Muscle of back (tissue), 3 donors: ENCODE measurements at regions not wholly inside any gene's neighbourhood (a gene's known extent, or its start where the extent isn't known, plus 50 kb on each side); places are given as distances from the start of the nearest gene placed in this dataset.

Experiments
- DNase-seq, 3 donors: peaks; one replicate each; pipeline versions ENCODE4 v3.0.0 to v3.0.0-alpha.2; 2013

DNA sequence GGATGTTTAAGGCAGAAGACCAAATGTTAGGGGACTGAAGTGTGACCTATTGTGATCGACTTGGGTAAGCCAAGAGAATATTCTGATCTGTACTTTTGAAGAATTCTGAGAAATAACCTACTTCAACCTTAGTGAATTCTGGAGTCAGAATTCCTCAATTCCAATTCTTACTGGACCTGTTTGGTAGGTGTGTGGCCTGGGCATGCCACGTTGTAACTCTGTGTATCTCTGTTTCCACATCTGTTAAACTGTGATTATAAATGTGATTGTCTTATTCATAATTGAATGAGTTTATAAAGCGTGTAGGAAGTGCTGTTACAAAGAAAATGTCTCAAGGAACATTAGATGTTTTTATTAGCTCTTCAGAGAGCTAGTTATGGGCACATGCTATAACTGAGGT is 64.5 kb downstream of the TUSC1 start:
- DNase-seq = no peak

DNA sequence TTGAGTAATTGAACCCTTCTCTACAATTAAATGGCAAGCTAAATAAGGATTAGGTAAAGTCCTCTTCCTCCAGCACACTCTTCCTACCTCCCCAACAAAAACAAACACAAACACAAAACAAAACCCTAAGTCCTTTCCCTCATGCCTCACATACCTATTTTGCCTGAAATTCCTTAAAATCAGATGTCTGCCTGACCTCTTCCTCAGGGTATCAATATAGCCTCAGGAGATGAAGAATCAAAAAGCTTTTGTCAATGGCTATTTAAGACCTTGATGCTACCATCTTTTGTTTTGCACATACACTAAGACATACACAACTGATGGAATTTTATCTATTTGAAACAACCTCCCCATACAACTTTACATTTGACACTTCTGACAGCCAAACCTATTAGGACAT is 75.1 kb downstream of the TUSC1 start:
- no peak for DNase-seq

DNA sequence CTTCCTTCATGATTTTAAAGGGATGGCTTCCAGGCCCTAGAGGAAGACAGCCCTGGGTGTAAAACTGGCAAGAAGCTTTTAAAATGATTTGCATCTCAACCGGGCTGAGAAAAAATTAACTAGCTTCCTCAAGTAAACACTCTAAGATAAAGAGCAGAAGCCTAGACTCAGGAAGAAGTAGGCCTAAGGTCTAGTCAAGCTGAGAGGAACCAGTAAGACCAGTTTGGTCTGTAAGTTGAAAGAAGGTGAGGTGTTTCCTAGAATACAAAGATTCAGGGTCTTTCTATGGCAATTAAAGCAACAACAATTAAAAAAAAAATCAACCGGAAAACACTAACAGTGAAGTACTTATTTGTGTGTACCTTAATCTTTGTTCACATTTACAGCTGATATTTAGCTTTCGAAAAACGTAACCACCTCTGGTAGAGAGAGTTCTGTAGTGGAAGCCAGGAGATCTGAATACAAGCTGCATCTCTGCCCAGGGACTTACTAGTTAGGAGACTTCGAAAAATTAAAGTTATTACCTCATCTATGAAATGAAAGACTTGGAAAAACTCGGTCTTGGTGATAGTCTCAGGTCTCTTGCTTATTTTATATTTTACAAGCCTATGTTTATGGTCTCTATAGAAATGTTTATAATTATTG is 75.7 kb downstream of the TUSC1 start:
- no peak for DNase-seq

DNA sequence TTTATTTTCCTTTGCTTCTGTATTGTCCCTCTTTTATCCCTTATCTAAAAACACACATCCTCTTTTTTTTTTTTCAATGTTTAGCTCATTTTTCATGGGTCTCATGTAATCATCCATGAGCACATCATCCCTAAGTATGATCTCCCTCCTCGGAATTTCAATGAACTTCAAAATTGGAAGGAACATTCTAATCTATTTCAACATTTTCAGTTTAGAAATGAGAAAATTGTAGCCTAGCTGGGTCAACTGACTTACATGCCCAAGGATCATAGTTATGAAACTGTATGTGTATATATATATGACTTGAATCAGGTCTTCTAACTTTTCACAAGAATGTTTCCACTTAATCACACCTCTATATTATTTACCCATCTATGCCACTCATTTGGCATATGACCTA is 77.7 kb downstream of the TUSC1 start:
- DNase-seq = no peak

DNA sequence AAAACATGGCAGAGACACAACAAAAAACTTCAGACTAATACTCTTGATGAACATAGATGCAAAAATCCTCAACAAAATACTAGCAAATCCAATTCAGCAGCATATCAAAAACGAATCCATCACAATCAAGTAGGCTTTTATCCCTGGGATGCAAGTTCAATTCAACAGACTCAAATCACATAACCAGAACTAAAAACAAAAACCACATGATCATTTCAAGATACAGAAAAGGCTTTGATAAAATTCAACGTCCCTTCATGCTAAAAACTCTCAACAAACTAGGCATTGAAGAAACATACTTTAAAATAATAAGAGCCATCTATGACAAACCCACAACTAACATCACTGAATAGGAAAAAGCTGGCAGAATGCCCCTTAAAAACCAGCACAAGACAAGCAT is 93.6 kb downstream of the TUSC1 start:
- no peak for DNase-seq

DNA sequence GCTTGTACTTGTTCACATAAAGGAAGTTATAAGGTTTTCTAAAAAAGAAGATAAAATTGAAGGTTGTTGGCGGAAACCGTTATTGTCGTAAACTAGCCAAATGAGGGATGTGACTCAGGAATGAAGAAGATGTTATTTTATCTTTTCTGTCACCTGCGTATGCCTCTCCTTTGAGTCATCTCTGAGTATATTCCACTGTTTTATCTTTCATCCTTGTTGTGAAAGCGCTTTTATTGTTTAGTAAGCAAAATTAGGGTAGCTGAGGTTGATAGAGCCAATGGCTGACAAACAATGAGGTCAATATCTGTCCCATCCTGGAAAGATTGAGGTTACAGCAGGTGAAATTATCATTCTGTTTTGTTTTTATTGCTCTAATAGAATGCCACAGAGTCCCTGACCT is 105.0 kb downstream of the TUSC1 start:
- DNase-seq = no peak

DNA sequence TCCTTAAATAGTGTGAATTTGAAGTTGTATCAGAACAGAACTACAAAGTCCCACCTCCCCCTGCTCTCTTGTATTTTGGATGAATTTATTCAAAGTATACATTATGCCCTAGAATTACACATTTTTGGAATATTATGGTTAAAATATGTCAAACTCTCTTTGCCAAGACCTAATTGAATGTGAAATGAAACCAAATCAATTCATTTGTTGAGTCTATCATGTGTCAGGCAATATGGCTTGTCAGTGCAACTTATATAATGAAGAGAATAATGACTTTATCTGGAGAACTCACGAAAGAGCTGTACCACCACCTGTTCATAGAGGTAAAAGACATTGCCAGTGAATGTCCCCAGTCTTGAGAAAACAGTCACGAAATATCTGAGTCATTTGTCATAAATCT is 106.8 kb downstream of the TUSC1 start:
- no peak for DNase-seq

DNA sequence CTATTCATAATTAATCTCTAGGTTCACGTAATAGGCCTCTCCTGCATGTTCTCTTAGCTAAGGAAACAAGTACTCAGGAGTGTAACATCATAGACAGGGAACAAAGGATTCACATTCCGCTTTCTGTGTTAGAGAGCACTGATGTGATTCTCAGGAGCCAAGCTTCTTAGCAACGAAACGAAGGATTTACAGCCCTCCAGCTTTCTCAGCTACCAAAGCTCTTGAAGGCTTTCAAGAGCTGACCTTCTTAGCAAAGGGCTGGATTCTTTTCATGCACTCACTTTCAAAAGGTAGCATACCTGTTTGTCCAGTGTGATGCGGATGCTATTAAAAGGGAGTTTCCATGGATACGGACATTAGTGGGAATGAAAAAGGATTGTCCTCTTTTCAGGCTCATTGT is 107.4 kb downstream of the TUSC1 start:
- no peak for DNase-seq

DNA sequence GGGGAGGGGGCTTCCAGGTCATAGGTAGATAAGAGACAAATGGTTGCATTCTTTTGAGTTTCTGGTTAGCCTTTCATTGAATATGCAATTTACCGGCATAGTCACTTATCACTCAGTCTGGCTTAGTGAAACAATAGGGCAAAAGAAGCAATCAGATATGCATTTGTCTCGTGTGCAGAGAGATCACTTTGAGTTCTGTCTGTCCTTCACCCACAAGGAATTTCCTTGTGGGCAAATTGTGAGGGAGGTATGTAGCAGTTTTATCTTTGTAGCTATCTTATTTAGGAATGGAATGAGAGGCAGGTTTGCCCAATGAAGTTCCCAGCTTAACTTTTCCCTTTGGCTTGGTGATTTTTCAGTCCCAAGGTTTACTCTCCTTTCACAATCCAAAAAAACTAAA is 116.1 kb downstream of the TUSC1 start:
- no peak for DNase-seq

DNA sequence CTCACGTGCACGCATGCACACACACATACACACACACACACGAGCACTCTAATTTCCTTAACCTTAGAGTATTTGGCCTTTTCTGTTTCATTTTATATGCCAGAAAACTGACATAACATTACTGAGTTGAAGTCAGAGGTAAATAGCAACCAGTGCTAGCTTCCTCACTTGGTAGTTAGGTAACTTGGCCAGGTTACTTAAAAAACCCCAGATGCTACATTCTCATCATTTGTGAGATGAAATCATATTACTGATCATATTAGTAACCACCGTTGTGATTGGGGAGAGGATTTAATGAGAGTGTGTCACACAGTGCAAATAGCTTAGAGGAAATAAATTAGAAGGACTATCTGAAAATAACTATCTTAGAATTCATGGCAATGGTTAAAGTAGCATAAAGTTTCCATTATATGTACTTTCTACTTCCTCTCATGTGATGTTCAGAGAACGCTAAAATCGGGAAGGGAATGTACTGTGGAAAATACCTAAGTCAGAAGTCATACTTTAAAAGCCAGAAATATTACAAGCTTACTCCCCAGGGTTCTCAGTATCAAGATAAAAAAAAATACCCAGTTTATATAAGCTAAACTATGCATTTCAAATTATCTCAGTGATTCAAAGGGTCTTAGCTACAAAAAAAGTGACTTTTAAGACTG is 120.5 kb downstream of the TUSC1 start:
- no peak for DNase-seq

DNA sequence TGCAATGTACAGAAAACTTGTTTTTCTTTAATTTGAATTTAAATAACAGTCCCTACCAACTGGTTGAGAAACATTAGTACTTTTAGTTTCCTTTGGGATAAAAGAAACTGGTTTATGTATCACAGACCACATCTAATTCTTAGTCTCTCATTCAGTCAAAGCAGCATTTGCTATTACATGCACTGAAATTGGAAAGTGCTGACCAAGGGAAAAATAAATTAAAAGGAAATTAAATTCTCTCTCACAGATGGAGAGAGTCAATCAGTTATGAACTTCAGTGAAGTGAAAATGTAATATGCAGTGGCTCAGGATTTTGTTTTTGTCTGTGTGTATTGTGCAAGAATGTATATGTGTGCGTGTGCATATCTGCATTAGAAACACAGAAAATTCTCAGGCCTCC is 121.7 kb downstream of the TUSC1 start:
- no peak for DNase-seq

DNA sequence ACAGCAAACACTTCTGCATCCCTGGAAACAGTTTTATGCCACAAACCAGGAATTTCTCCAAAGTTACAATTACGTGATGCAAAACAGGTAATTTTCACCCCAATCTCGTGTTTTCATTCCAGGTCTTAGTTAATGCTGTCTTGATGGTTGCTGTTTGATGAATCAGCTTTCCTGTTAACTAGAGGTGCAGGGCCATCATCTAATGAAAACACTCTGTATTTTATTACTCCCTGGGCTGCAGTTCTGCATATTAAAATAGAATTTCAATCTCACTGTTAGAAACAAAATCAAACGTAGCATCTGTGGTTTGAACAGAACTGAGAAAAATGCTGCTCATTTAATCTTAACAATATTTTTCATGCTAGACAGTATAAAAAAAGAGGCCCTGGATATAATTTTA is 129.4 kb downstream of the TUSC1 start:
- no peak for DNase-seq

DNA sequence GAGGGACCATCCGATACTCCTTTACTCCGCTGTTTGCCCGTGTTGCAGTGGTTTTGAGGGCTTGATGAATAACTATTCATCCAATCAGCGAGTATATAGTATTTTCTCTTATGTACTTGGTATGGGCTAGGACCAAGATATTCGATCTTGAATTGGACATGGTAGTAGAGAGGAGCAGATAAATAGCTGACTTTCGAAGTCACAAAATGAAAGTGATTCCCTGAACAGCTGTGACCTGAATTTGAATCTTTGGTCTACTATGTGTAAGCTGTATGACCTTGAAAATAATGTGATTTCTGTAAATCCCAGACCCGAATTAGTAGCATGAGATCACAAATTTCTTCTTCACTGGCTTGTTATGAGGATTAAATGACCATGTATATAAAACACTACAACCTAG is 134.4 kb downstream of the TUSC1 start:
- no peak for DNase-seq

DNA sequence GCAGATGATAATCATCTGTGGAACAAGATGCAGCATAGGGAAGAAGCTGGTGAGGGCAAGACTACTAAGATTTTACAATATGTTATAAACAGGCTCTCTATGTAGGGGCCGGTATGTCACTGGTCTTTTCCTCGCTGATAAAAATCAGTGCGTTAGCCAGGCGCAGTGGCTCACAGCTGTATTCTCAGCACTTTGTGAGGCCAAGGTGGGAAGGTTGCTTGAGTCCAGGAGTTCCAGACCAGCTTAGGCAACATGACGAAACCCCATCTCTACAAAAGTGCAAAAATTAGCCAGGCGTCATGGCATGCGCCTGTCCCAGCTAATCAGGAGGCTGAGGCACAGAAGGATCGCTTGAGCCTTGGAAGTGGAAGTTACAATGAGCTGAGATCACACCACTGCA is 135.9 kb downstream of the TUSC1 start:
- no peak for DNase-seq

DNA sequence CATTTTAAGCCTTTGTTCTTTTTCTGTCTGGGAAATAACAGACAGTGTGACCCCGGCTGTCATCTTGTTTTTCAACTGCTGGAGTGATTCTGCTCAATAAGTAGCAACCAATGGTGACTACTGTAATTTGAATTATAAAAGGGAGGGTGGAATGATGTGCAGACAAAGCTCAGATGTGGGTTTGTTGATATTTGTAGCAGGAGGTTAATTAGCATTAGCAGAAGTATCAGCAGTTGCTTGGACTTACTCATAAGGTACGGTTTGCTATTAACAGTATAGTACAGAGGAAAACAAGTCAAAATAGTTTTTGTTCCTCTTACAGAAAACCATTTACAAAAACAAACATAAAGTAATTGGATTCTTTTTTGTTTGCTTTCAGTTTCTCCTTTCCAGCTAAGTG is 140.4 kb downstream of the TUSC1 start:
- DNase-seq = no peak

DNA sequence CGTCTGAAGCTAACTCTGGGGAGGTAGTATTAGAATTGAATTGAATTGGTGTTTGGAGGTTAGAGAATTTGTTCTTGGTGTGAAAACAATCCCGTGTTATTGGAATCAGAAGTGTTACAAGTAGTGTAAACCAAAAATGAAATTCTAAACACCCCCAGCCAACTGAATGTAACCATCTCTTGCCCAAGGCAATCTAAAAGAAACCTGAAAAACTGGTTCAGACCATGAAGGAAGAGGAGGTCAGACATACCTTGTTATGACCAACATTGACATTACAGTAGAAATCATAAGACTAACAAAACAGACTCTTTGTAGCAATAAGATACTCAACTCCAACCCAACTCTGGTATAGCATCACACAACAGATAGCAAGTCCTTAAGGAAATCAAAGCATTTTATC is 159.0 kb downstream of the TUSC1 start:
- DNase-seq = no peak

DNA sequence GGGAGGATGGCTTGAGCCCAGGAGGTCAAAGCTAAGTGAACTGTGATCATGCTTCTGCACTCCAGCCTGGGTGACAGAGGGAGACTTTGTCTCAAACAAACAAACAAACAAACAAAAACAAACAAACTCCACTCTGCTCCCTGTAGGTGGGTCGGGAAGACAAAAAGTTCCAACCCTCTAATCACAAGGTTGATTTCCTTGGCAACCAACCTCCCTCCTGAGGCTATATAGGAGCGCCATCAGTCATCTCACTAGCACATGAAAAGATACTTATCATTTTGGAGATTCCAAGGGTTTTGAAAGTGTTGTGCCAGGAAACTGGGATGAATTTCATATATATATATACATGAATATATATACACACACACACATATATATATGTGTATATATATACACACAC is 160.5 kb downstream of the TUSC1 start:
- DNase-seq = no peak

DNA sequence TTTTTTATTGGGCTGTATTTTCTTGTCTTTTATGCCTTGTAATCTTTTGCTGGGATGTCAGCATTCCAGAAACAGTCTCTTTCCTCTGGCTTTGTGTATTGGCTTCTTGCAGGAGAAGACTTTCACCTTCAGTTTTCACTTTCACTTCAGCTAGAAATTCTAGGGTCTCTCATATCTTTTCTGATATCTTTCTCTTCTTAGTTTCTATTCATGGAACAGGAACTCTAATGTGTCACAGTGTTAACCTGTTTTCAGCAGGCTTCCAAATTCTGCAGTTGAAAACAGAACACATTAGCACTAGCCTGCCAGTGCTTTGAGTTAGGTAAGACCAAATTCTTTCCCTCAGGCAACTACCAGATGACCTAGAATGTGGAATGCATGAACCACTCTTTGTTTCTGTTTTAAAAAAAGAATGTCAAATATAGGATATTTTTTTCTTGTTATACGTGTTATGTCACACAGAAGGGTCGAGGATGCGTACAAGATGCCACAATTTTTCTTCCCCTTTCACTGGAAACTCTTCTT is 164.7 kb downstream of the TUSC1 start:
- no peak for DNase-seq

DNA sequence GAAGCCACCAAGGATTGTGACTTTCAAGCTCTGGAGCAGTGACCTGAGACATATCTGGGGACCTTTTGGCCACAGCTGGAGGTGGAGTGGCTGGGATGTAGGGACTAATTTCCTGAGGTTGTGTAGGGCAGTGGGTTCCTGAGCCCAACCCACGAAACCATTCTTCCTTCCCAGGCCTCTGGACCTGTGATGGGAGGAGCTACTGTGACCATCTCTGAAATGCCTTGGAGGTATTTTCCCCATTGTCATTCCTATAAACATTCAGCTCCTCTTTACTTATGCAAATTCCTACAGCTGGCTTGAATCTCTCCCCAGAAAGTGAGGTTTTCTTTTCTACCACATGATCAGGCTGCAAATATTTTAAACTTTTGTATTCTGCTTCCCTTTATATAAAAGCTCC is 172.6 kb downstream of the TUSC1 start:
- DNase-seq = no peak

DNA sequence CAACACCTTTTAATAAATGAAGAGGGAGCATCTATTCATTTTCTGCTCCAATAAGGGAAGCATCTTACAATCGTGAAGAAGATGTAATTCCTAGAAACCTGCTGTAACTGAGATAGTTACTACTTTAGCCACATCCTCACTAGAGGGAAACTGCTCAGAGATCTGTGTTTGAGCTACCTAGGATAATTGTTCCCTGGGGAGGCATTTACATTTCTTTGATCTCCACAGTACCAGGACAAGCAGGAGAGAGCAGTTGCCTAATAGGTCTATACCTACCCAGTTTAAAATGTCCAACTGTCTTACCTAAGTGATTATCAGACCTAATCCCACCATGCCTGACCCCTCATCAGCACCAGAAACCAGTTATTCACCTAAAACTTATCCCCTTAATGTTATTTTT is 196.9 kb downstream of the TUSC1 start:
- no peak for DNase-seq

DNA sequence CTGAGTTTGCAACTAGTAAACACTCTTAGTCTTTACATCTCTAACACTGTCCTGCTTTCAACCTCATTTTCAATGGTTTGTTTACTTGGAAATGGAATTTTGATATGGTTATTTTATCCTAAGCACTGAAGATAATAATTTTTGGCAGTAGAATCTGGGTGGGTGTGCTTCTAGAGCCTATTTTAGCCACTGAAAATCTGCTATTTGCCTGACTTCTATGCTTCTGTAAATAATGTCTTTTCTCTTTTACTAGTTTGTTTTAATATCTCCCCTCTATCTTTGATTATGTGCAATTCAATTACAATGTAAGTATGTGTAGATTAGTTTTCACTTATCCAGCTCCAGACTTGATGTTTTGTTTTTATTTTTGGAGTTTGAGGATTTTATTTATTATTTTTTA is 197.5 kb downstream of the TUSC1 start:
- no peak for DNase-seq

DNA sequence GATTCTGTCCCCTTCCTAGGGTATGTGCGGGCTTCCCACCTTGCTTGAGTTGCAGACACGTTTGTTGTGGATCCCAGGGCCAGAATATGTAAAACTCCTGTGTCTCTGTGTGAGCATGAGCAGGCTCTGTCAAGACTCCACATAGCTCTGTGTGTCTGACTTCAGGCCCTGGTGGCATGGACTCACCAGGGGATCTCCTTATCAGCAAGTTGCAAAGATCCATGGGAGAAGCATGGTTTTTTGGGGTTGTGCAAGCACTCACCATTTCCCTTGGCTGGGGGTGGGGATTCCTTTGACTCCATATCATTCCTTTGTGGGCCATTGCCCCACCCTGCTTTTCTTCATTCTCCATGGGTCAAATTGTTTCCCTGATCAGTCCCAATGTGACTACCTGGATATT is 205.6 kb downstream of the TUSC1 start:
- DNase-seq = no peak

DNA sequence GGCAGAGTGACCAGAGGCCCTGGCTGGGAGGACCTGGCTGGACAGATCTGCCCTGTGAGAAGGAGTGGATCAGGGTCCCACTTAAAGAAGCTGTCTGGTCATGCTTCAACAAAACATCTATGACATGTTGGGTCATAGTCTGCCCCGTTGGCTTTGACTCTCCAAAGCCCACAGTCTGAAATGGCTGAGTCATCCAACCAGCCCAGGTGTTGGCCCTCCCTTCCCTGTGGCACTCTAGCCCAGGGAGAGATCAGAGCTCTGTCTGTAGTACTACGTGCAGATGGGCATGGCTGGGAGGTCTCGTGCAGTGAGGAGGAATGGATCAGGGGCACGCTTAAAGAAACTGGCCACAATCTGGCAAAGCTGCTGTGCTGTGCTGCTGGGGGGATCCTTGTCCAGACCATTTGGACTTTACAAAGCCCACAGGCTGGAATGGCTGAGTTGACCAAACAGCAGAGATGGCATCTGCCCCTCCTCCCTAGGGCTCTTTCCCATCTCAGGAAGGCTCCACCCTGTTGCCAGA is 206.1 kb downstream of the TUSC1 start:
- DNase-seq = no peak

DNA sequence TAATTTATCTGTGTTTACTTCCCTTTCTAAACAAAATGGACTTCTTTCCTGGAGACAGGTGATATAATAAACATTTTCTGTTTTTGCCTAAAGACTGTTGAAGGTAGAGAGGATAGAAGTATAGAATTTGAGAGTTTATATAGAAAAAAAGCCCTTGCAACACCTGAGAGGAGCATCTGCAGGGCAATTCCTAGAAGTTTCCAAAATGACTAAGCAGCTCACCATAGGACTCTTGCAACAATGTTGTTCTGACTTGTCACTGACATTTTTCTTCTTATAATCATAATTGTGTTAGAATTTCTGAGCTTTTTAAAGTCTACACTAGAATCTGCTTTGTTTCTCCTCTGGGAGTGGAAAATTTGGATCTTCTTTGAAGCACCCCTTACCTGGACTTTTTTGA is 216.8 kb downstream of the TUSC1 start:
- DNase-seq = no peak
